Activated CD8-positive, alpha-beta memory T cell treated with anti-CD3 and anti-CD28 coated beads for 48 hours (primary cell): ENCODE measurements at regions not wholly inside any gene's neighbourhood (a gene's known extent, or its start where the extent isn't known, plus 50 kb on each side); places are given as distances from the start of the nearest gene placed in this dataset.

Experiments used
- DNase-seq, 3 experiments: peaks; one replicate each; pipeline ENCODE4 v3.0.0-alpha.2; 2020; ENCODE audit warnings: low read depth in 2 of 3, low spot score in 2 of 3

- DNase-seq = no peak
These were observed 542.1 kb upstream of the MAN1A1 start for GRCh38 chr6:119891644-119892043.

DNA sequence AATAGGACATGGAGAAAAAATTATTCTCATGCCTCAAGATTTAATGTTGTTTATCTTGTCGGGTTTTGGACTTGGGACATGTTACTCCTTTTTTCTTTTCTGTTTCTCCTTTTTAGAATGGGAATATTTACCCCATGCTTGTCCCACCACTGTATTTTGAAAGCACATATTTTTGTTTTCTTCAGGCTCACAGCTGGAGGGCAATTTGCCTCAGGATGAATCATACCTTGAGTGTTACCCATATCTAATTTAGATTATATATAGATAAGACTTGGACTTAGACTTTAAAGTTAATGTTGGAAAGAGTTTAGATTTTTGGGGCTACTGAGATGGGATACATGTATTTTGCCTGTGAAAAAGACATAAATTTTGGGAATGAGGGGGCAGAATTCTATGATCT is 541.6 kb upstream of the MAN1A1 start:
- no peak for DNase-seq

DNA sequence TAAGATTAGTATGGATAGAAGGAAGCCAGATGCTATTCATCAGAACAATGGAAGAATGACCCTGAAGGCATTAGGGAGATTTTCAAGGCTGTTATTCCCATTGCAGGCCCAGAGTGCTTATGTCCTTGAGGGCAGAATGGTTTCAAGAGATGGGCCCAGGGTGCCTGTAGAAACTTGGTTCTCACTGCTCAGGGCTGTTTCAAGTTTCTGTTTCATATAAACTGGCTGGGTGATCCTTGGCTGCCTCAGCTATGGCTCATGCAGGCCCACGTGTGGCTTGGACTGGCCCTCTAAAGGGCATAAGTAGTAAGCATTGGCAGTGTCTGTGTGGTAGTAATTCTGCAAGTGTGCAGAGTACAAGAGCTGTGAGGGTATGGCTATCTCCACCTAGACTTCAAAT is 540.9 kb upstream of the MAN1A1 start:
- no peak for DNase-seq

DNA sequence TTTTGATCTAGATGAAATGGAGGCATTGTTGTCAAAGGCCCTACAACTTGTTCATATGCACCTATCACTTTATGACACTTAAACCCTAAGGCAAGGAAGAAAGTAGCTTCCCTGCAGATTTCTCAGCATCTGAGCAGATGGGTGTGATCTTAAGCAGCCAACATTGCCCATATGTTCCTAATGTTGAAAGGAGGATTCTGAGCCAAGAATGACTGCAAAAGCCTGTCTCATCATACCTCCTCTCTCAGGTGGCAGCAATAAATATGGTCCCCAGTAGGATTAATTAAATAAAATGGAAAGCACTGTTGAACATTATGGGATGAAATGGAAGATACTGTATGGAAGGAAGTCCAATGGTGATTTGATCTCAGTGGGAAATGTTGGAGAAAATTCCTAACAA is 538.1 kb upstream of the MAN1A1 start:
- DNase-seq = no peak

- no peak for DNase-seq
These were observed 531.9 kb upstream of the MAN1A1 start for GRCh38 chr6:119881416-119881815.

GRCh38 chr6:119880840-119881239 is 531.3 kb upstream of the MAN1A1 start:
- no peak for DNase-seq

DNA sequence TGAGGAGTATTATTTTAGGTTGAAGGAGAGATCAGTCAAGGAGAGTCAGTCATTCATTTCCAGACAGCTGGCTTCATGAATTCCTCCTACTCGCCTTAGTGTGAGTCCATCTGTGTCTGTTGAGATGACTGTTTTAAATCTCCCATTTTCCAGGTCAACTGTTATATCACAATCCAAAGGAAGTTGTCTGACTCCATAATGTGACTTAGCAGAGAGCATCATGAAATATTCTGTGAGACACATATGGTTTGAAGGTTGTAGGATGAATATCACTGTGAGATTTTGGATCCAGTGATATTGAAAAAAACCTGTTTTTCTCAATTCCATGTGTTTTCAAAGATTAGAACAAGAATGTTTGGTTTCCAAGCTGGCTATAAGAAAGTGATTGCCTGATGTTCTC is 530.2 kb upstream of the MAN1A1 start:
- no peak for DNase-seq

DNA sequence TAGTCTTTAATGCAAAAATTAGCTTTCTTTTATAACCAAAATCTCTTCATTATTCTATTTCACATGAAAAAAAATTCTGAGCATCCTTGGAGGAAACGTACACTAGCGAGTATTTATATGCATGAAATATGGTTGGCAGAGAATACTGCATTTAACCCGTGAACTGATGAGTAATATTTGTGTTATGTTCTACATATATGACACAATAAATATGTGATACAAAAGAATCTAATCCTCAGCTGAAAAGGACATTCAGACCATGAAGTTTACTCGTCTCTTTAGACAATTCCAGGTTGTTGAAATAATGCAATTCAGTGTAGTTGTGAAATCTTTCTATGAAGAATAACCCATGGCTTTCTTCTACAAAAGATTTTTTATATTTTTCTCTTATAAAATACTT is 524.8 kb upstream of the MAN1A1 start:
- no peak for DNase-seq

- no peak for DNase-seq
These were observed 523.5 kb upstream of the MAN1A1 start for GRCh38 chr6:119873107-119873506.

GRCh38 chr6:119871520-119871919 is 522.0 kb upstream of the MAN1A1 start:
- no peak for DNase-seq

DNA sequence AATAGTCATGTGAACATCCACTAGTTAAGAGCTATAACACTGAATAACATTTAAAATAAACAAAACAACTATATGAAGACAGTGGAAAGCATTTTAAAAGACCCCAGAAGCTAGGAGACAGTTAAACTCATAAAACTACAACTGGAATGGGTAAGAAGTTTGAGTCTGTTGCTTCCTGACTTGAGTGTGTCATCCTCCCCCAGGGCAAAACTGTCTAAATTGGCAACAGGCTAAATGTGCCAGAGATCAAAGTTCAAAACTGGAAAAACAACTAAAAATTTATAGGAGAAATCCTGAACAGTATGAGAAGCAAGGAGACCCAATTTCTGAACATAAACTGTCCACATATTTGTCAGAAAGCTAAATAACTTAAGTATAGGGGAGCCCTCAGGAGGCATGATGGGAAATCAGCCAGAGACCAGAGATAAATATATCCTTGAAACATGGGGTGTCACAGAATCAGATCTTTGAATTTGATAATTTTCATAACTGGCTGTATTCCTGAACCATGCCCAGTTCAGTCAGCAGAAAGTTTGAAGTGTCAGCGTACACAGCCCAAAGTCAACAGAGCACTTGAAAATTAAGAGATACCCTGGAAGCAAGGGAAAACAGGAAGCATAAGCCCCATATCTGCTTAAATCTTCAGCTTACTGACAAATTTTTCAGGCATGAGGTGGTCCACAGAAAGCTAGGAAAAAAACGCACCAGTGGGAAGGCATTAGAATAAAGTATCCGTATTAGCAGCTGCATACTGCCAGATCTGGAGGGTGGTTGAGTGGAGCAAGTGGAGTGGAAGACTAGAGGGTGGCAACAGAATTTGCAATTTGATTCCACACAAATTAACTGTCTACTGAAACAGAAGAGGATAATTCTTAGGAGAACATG is 516.1 kb upstream of the MAN1A1 start:
- DNase-seq = no peak

- DNase-seq = no peak
These were observed 513.2 kb upstream of the MAN1A1 start for GRCh38 chr6:119862719-119863118.

DNA sequence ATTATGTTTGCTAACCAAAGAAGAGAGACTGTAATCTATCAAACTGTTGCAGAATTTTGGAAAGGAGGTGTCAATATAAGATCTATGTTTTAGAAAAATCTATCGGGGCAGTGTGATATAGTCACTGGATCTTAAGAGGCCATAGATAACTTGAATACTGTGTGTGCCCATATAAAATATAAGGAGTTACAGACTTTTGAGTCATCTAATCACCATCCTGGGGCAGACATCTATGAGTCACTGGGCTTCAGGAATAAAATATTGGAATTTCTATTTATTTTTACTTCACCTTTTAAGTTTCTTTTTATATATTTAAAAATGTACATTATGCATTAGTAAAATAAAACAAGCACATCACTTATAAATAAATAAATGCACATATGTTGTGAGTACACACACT is 509.3 kb upstream of the MAN1A1 start:
- no peak for DNase-seq

DNA sequence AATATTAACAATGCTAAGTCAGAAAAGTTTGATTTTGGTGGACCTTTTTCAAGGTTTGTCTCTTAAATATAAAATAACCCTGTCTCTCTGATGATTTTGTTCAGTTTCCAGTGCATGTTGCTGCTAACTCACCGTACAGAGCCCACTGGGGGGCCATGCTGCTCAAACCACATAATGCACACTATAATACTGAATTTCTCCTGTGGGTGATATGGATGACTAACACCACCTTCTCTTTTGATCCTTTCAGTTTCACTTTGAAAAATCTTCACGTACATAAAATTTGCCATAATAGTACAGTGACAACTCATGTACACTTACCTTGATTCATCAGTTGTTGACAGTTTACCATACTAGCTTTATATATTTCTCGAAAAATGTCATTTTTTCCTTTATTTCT is 506.6 kb upstream of the MAN1A1 start:
- no peak for DNase-seq

GRCh38 chr6:119848696-119849095 is 499.1 kb upstream of the MAN1A1 start:
- DNase-seq = no peak

- DNase-seq = no peak
These were observed 495.6 kb upstream of the MAN1A1 start for GRCh38 chr6:119845161-119845560.

DNA sequence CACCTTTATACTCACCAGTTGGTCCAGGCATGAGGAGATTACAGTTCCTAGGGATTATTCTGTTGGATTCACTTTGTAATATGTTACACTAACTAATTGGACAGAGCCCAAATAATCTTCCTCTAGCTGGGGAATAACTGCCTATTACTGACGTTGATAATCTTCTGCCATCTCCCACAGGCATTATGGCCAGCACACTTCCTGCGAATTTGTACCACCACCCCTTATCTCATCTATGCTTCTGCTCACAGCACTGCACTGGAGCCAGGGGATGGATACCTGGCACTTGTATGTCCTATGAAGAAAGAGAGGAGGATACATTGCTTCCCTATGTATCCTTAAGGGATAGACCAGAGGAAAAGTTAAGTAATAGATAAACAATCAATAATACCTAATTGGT is 494.8 kb upstream of the MAN1A1 start:
- DNase-seq = no peak

DNA sequence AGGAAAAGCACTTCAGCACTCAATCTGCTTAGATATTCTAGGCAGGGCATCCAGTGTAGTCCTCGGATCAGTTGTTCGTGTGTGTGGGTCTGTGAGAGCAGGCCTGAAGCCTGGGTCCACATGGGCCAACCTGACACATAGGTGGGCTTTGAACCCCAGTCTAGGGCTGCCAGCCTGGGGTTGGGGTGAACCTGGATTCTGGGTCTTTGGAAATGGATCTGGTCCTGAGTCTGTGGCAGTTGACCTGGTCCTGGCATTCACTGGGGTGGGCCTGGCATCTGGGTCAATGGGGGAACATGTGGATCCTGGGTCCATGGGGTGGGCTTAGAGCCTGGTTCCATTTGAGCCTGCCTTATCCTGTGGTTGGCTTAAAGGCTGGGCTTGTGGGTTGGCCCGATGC is 492.6 kb upstream of the MAN1A1 start:
- DNase-seq = no peak

GRCh38 chr6:119838043-119838442 is 488.5 kb upstream of the MAN1A1 start:
- DNase-seq = no peak

DNA sequence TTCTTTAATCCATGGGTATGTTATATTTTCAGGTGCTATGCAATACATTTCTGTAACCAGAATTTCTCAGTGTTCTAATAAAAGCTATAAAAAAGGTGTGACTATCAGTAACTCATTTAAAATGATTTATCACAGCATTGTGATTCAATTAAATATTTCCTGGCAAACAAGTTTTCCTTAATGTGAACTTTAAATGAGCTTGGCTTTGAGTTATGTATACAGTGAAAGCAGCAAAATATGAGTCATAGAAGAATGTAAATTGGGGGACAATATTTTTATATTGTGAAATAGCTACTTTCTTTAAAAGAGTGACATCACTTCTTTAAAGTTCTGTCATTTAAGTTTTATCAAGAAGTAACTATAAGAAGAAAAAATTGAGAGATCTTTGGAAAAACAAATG is 484.9 kb upstream of the MAN1A1 start:
- no peak for DNase-seq

GRCh38 chr6:119832411-119832810 is 482.9 kb upstream of the MAN1A1 start:
- DNase-seq = no peak

DNA sequence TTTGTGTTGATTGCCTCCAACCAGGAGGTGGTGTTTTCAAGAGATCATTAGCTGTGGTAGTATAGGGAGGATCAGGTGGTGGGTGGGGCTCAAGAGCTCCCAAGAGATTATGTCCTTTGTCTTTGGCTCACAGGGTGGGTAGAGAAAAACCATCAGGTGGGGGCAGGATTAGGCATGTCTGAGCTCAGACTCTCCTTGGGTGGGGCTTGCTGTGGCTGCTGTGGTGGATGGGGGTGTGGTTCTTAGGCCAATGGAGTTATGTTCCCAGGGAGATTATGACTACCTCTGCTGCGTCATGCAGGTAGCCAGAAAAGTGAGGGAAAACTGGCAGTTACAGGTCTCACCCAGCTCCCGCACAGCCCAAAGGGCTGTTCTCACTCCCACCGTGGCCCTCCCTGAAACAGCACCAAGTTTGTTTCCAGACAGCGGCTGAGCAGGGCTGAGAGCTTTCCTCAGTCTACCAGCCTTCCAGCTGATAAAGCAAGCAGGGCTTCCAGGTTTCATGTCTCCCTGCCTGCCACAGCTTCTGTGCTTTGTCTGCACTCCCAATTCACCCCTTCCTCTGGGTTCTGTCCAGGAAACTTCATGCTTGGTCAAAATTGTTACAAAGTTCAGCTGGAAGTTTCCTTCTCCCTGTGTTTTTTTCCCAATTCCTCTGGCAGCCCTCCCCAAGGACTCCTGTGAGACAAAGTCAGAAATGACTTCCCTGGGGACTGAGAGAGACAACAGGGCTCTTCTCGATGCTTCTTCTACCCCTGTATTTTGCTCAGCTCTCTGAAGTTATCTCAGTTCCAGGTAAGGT is 481.1 kb upstream of the MAN1A1 start:
- DNase-seq = no peak
